GM18868 (cell line): ENCODE measurements at regions not wholly inside any gene's neighbourhood (a gene's known extent, or its start where the extent isn't known, plus 50 kb on each side); places are given as distances from the start of the nearest gene placed in this dataset.

Experiments
- ATAC-seq: cut with Tn5 transposase; IDR thresholded peaks from one replicate; pipeline ENCODE4 v1.9.1; 2021; ENCODE audit warnings: mild to moderate bottlenecking, moderate library complexity; ENCODE audit not compliant: unreplicated experiment

GRCh38 chr1:57844382-57844980, 420.6 kb upstream of the DAB1 start:
- ATAC-seq = no peak

- ATAC-seq = no peak
These were observed 419.9 kb upstream of the DAB1 start for GRCh38 chr1:57843760-57844159.

GRCh38 chr1:57839526-57839925, 415.7 kb upstream of the DAB1 start:
- no peak for ATAC-seq

GRCh38 chr1:57839067-57839466, 415.2 kb upstream of the DAB1 start:
- no peak for ATAC-seq

GRCh38 chr1:57835620-57836019, 411.8 kb upstream of the DAB1 start:
- ATAC-seq = no peak

- no peak for ATAC-seq
These were observed 409.4 kb upstream of the DAB1 start for GRCh38 chr1:57833296-57833695.

- ATAC-seq = no peak
These were observed 408.8 kb upstream of the DAB1 start for GRCh38 chr1:57832612-57833011.

- ATAC-seq = no peak
These were observed 407.8 kb upstream of the DAB1 start for GRCh38 chr1:57831624-57832023.

GRCh38 chr1:57826535-57826934, 402.7 kb upstream of the DAB1 start:
- no peak for ATAC-seq

GRCh38 chr1:57824535-57824934, 400.7 kb upstream of the DAB1 start:
- ATAC-seq = no peak

GRCh38 chr1:57820356-57821095, 396.7 kb upstream of the DAB1 start:
- no peak for ATAC-seq

- ATAC-seq = no peak
These were observed 396.0 kb upstream of the DAB1 start for GRCh38 chr1:57819893-57820292.

- ATAC-seq = no peak
These were observed 379.7 kb upstream of the DAB1 start for GRCh38 chr1:57803586-57803985.

GRCh38 chr1:57800376-57800775, 376.5 kb upstream of the DAB1 start:
- no peak for ATAC-seq

- no peak for ATAC-seq
These were observed 375.7 kb upstream of the DAB1 start for GRCh38 chr1:57799490-57800115.

- no peak for ATAC-seq
These were observed 374.7 kb upstream of the DAB1 start for GRCh38 chr1:57798543-57798942.

GRCh38 chr1:57797084-57797483, 373.2 kb upstream of the DAB1 start:
- ATAC-seq = no peak

- no peak for ATAC-seq
These were observed 372.8 kb upstream of the DAB1 start for GRCh38 chr1:57796616-57797015.

- no peak for ATAC-seq
These were observed 372.0 kb upstream of the DAB1 start for GRCh38 chr1:57795886-57796285.

GRCh38 chr1:57794078-57794477, 370.2 kb upstream of the DAB1 start:
- ATAC-seq = no peak

GRCh38 chr1:57791497-57791896, 367.6 kb upstream of the DAB1 start:
- ATAC-seq = no peak

GRCh38 chr1:57789936-57790335, 366.1 kb upstream of the DAB1 start:
- ATAC-seq = no peak
